Type B pancreatic cell (in vitro differentiated cells): ENCODE measurements at regions not wholly inside any gene's neighbourhood (a gene's known extent, or its start where the extent isn't known, plus 50 kb on each side); places are given as distances from the start of the nearest gene placed in this dataset.

Experiments used
- DNase-seq: peaks from one replicate; pipeline ENCODE4 v3.0.0; 2021; ENCODE audit warnings: mixed read lengths; ENCODE audit not compliant: unreplicated experiment; ENCODE audit errors: extremely low spot score
- H3K27ac Mint-ChIP-seq: 2 replicates; pipeline ENCODE4 v1.8.0; 2021; ENCODE audit warnings: mild to moderate bottlenecking, mixed read lengths
- H3K27me3 Mint-ChIP-seq: 2 replicates; pipeline ENCODE4 v1.8.0; 2021; ENCODE audit warnings: mixed read lengths
- H3K36me3 Mint-ChIP-seq: 2 replicates; pipeline ENCODE4 v1.8.0; 2021; ENCODE audit warnings: mixed read lengths
- H3K4me1 Mint-ChIP-seq: one replicate; pipeline ENCODE4 v1.8.0; 2021; ENCODE audit warnings: mixed read lengths; ENCODE audit not compliant: unreplicated experiment
- H3K4me3 Mint-ChIP-seq: 2 replicates; pipeline ENCODE4 v1.8.0; 2021; ENCODE audit warnings: mild to moderate bottlenecking, mixed read lengths
- H3K9me3 Mint-ChIP-seq: 2 replicates; pipeline ENCODE4 v1.8.0; 2021; ENCODE audit warnings: mixed read lengths
- CTCF ChIP-seq: fragments of 200-600 bp; sonication (generic); conservative IDR thresholded peaks from 2 replicates; pipeline ENCODE4 v1.5.0; 2021; ENCODE audit warnings: antibody characterized with exemption, mild to moderate bottlenecking

- Mint-ChIP-seq H3K27me3 (no peaks in the 10 kb centered on the region), H3K9me3 (no peaks in the 10 kb centered on the region), H3K27ac (no peak overlapping the region), H3K36me3 (peaks cover 3% of the 10 kb centered on the region), H3K4me1 (peaks cover 7% of the 10 kb centered on the region), H3K4me3 (no peak overlapping the region)
- DNase-seq: no peak
- no peak for TF ChIP-seq CTCF
Observed at GRCh38 chr12:43277651-43278540, 274.1 kb downstream of the ADAMTS20 start.

DNA sequence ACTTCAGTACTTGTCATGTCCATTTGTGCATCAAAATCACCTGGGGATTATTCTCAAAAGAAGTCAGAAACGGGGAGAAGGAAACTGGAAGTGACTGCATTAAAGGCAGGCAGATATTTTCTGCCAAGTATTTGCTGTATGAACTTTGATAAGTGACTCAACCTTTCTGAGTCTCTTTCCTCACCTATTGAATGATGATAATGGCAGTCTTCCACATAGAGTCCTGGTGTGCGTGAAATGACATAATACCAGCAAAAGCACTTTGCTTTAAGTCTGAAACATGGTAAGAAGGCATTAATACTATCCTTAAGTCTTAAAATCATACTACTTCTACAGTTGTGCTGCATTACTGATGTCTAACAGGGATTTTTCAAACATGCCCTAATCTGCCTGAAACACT lies 278.5 kb downstream of the ADAMTS20 start:
- Mint-ChIP-seq H3K4me1 (peaks cover 11% of the 10 kb centered on the region), H3K36me3 (no peaks in the 10 kb centered on the region), H3K4me3 (no peak overlapping the region), H3K27me3 (no peaks in the 10 kb centered on the region), H3K27ac (no peak overlapping the region), H3K9me3 (no peaks in the 10 kb centered on the region)
- TF ChIP-seq CTCF: no peak
- no peak for DNase-seq

DNA sequence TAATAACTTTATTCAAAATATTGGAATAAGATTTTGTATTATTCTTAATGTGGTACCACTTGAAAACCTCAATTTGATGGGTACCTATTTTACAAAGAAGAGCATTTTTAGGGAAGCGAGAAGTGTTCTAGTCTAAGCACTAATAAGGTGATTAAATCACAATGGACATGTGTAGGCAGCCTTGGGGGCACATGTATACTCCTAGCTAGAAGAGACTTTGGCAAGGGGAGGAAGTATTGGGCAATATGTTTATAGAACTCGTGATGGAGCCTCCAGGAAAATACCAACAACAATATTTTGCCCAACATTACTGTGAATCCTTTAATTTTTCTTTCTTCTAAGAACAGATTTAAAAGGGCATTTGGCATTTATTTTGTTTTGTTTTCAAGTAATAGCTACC lies 280.3 kb downstream of the ADAMTS20 start:
- no peaks in the 10 kb centered on the region for H3K36me3 Mint-ChIP-seq
- no peak for DNase-seq
- peaks cover 4% of the 10 kb centered on the region for H3K4me1 Mint-ChIP-seq
- no peaks in the 10 kb centered on the region for H3K27me3 Mint-ChIP-seq
- TF ChIP-seq CTCF: no peak
- H3K27ac Mint-ChIP-seq: no peak overlapping the region
- no peak overlapping the region for H3K4me3 Mint-ChIP-seq
- H3K9me3 Mint-ChIP-seq: no peaks in the 10 kb centered on the region

DNA sequence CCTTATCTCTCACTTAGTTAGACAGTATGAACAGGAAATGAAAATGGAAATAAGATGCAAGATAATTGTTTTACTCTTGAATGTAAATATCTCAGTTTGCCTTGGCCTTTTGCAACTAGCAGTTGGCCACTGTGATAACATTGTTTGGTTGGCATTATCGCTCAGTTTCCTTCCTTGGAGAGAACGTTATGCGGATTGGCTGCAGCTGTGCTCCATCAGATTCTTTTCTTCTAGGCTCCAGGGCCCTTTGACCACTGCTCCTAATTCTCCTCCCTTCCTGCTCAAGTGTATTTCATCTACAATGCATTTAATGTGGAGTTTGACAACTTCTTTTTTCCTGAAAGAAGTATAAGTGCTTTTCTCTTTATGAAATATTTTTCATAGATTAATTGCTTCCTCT lies 284.2 kb downstream of the ADAMTS20 start:
- Mint-ChIP-seq H3K4me1 (peaks cover 4% of the 10 kb centered on the region), H3K36me3 (no peaks in the 10 kb centered on the region), H3K4me3 (no peak overlapping the region), H3K27ac (no peak overlapping the region), H3K27me3 (no peaks in the 10 kb centered on the region), H3K9me3 (no peaks in the 10 kb centered on the region)
- TF ChIP-seq CTCF: no peak
- no peak for DNase-seq

DNA sequence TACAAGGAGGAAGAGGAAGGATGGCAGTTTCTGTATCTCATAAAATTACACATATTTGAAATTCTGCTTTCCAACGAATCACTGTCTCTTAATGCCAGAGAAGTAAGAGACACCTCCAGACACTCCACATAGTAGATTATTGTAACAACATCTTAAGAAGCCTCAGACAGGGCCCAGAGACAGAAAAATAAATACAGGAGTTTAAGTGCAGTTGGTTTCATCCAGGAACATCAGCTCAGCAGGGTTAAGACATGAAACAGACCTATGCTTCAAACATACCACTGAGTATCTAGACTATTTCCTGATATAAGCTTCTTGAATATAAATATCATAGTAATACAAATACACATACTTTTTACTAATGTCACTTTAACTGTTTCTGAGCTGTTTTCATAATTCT lies 290.3 kb downstream of the ADAMTS20 start:
- Mint-ChIP-seq H3K27ac (no peak overlapping the region), H3K27me3 (no peaks in the 10 kb centered on the region), H3K36me3 (no peaks in the 10 kb centered on the region), H3K9me3 (peaks cover 6% of the 10 kb centered on the region), H3K4me3 (no peak overlapping the region), H3K4me1 (no peaks in the 10 kb centered on the region)
- no peak for TF ChIP-seq CTCF
- no peak for DNase-seq
